GM12872 (cell line): ENCODE measurements at regions not wholly inside any gene's neighbourhood (a gene's known extent, or its start where the extent isn't known, plus 50 kb on each side); places are given as distances from the start of the nearest gene placed in this dataset.

ENCODE experiments used
- TF ChIP-seq, protein P1 (sequence below): IDR thresholded peaks from 3 replicates; pipeline ENCODE4 v1.5.1; 2011; ENCODE audit warnings: low read depth, mild to moderate bottlenecking, low read length, moderate library complexity; ENCODE audit not compliant: insufficient read depth

DNA sequence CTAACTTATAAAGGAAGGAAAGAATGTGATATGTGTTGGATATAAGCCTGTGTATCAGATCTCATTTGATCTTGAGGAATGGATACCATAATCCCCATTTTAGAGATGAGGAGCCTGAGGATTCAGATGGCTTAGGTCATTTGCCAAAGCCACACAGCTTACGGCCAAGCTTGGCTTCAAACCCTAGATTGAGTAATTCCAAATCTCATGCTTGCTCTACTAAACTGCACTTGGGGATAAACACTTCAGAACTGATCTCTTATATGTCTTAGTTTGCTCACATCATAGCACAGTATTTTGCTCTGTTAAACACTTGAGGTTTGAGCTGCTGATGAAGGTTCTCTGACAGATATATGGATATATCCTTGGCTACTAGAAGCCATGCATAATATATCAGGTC, 504.4 kb downstream of the NTRK2 start:
- TF ChIP-seq, protein P1, sequence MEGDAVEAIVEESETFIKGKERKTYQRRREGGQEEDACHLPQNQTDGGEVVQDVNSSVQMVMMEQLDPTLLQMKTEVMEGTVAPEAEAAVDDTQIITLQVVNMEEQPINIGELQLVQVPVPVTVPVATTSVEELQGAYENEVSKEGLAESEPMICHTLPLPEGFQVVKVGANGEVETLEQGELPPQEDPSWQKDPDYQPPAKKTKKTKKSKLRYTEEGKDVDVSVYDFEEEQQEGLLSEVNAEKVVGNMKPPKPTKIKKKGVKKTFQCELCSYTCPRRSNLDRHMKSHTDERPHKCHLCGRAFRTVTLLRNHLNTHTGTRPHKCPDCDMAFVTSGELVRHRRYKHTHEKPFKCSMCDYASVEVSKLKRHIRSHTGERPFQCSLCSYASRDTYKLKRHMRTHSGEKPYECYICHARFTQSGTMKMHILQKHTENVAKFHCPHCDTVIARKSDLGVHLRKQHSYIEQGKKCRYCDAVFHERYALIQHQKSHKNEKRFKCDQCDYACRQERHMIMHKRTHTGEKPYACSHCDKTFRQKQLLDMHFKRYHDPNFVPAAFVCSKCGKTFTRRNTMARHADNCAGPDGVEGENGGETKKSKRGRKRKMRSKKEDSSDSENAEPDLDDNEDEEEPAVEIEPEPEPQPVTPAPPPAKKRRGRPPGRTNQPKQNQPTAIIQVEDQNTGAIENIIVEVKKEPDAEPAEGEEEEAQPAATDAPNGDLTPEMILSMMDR = no peak

DNA sequence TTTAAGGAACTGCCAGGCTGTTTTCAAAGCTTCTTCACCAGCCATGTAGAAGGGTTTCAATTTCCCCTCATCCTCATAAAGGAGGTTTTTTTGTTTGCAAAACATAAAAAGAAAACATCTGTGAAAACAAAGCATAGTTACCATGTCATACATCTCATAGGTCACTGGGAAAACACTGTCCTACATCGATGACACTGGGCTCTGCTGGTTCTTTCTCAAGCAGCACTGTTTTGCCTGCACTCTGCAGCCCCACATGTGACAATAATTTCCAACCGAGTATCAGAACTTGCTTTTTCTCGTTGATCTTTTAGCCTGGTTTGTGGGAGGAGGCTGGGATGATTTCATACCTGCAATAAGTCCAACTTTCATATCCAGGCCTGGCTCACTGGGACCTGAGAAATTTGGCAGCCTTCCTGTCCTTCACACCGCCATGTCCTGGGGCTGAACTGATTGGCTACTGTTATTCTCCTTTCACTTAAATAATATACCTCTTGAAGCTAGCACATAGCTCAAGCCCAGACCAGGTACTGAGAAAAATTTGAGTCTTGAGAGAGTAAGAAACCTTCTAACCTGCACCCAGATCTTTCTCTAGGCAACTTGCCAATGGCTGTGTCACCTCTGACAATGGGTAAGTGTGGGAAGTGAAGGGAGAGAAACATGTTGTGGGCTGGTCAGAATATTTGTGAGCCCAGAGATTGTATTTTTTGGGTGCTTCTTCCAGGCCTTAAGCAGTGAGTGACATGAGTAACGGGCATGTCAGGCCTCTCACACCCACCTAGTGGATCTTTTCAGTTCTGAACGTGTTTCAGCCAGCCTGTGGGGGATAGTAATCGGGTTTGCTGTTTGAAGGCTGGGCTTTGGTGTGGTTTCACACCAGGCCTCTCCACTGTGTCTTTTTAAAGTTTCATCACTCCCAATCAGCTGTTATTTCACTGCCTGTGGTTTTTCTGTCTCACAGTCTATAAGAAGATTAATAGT, 502.8 kb downstream of the NTRK2 start:
- TF ChIP-seq, protein P1 = no peak

DNA sequence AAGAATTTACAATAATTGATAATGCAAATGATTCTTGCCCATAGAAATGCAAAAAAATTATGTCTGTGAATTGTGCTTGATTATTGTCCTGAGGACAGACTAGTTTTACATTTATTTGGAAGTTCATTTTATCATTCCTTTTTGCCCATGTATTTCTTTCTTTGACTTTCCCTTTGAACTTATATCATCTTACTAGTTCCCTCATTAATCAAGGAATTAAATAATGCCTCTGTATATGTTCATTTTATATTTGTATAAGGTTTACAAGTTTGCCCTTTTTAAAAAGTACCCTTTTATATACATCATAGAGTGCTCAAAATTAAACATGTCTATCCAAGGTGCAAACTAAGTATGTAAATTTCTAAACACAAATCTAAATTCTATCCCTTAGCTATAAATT, 501.6 kb downstream of the NTRK2 start:
- TF ChIP-seq, protein P1 = no peak

DNA sequence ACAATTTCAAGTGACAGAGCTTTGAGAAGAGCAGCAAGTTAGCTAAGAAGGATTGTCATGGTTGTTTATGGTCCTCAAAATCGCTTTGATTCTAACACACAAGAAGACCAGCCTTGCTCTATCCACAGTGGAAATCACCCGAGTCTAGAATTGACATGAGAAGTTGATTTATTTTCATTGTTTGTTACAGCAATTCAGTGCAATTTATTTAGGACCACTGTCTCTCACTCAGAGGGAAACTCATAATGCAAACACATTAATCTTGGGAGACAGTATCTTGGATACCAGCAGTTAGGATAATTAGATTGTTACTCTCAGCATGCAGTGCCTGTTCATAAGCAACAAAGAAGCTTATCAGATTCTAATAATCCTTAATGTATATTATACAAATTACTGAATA, 498.9 kb downstream of the NTRK2 start:
- TF ChIP-seq, protein P1 = no peak

DNA sequence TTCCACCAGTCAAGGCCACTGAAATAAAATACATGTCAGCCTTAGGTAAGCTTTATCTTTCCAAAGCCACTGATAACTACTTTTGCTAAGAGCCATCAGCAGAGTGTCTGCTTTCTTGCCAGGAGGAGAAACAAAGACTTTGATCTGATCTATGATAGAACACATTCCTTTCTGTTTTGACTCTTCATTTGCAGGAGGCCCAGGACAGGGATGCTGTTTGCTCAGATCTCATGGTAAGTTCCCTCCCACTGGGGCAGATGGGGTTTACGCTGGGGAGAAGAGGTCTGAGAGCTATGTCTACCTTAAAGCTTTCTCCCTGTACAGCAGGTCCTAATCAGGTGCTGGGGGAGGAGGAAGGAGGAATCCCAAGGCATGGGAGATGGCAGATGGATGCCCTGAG, 497.6 kb downstream of the NTRK2 start:
- TF ChIP-seq, protein P1 = no peak

DNA sequence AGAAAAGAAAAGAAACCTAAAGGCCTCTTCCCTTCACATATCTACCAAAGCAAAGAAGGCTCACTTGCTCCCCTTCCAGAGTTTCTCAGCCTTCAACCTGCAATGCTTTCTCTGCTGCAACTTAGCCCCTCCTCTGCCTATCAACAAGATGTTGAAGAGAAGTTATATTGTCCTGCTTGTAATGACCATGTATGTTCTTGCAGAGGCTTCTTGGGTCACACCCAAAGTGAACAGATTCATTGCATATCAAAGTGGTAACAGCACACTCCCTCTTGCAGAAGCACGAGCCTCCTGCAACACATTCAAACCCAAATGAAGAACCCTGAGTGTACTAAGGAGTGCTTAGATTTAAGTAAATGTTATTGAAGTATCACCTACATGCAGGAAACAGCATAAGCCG, 494.3 kb downstream of the NTRK2 start:
- TF ChIP-seq, protein P1 = no peak

DNA sequence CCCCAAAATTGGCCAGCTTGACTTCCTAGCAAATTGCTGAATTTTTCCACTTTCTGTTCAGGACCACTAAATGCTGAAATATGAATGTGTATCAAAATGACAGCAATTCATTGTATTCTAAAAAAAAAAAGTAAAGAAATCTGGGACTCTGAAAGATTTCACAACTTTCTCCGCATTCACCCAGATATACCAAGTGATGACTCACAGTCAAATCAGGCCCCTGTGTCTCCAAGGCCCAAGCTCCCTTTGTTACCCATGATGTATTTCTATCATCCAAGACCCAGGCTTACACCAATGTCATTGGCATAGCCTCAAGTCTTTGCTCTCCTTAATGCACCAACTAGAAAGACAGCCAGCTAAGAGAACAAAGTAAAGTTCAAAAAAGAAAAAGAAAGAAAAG, 493.9 kb downstream of the NTRK2 start:
- TF ChIP-seq, protein P1 = no peak
